ENCODE measurements at regions not wholly inside any gene's neighbourhood (a gene's known extent, or its start where the extent isn't known, plus 50 kb on each side); places are given as distances from the start of the nearest gene placed in this dataset.

GRCh38 chr1:53400761-53401674 is 58.2 kb upstream of the DMRTB1 start:
- intact Hi-C loops (cut with micrococcal nuclease; ENCODE audit: unreplicated experiment), result no loop called here
- no TSS peak for BruUV-seq (replicated peaks)
- H3K27ac Mint-ChIP-seq (ENCODE audit: unreplicated experiment), result no peak overlapping the region
- Histone ChIP-seq H3K9me3 (no peaks in the 10 kb centered on the region), H3K27me3 (replicated peaks; ENCODE audit: control insufficient read depth, insufficient read depth, low read length) (no peaks in the 10 kb centered on the region; the same call in 1 of the 2 replicates), H3K4me1 (no peaks in the 10 kb centered on the region), H3K4me3 (ENCODE audit: low read depth, low read length) (no peak overlapping the region), H3K36me3 (ENCODE audit: control insufficient read depth, insufficient read depth, low read length) (no peaks in the 10 kb centered on the region)
- TF ChIP-seq CTCF (IDR thresholded peaks at IDR 0.05; ENCODE audit: insufficient read depth in 1 of 2, low read depth in 1 of 2, low read length in 1 of 2, severe bottlenecking in 1 of 2, unreplicated experiment in 1 of 2), result no peak
- no peak overlapping the region for H3K4me3 Mint-ChIP-seq (ENCODE audit: unreplicated experiment)
- CTCF ChIA-PET, result no interaction called here
- H3K4me1 Mint-ChIP-seq (ENCODE audit: low read depth, unreplicated experiment), result no peaks in the 10 kb centered on the region
- POLR2A ChIA-PET, result no interaction called here
- no peaks in the 10 kb centered on the region for H3K36me3 Mint-ChIP-seq (ENCODE audit: insufficient read depth, unreplicated experiment)
- no peaks in the 10 kb centered on the region for H3K9me3 Mint-ChIP-seq (ENCODE audit: unreplicated experiment)
- peaks cover 6% of the 10 kb centered on the region for H3K27me3 Mint-ChIP-seq (ENCODE audit: insufficient read depth, unreplicated experiment)
- no peak for DNase-seq

GRCh38 chr1:53401813-53402745 is 57.1 kb upstream of the DMRTB1 start:
- Histone ChIP-seq H3K36me3 (ENCODE audit: control insufficient read depth, insufficient read depth, low read length) (no peaks in the 10 kb centered on the region), H3K27me3 (replicated peaks; ENCODE audit: control insufficient read depth, insufficient read depth, low read length) (no peaks in the 10 kb centered on the region; the same call in 1 of the 2 replicates), H3K9me3 (no peaks in the 10 kb centered on the region), H3K4me1 (no peaks in the 10 kb centered on the region), H3K4me3 (ENCODE audit: low read depth, low read length) (no peak overlapping the region)
- Mint-ChIP-seq H3K4me3 (ENCODE audit: unreplicated experiment) (no peak overlapping the region), H3K27ac (ENCODE audit: unreplicated experiment) (no peak overlapping the region), H3K9me3 (ENCODE audit: unreplicated experiment) (no peaks in the 10 kb centered on the region), H3K36me3 (ENCODE audit: insufficient read depth, unreplicated experiment) (no peaks in the 10 kb centered on the region), H3K27me3 (ENCODE audit: insufficient read depth, unreplicated experiment) (peaks cover 5% of the 10 kb centered on the region), H3K4me1 (ENCODE audit: low read depth, unreplicated experiment) (no peaks in the 10 kb centered on the region)
- ChIA-PET CTCF (no interaction called here), POLR2A (no interaction called here)
- intact Hi-C loops (cut with micrococcal nuclease; ENCODE audit: unreplicated experiment), result no loop called here
- DNase-seq, result no peak
- no peak for TF ChIP-seq CTCF (IDR thresholded peaks at IDR 0.05; ENCODE audit: insufficient read depth in 1 of 2, low read depth in 1 of 2, low read length in 1 of 2, severe bottlenecking in 1 of 2, unreplicated experiment in 1 of 2)
- BruUV-seq (replicated peaks), result no TSS peak

- Mint-ChIP-seq H3K36me3 (ENCODE audit: insufficient read depth, unreplicated experiment) (no peaks in the 10 kb centered on the region), H3K4me3 (ENCODE audit: unreplicated experiment) (no peak overlapping the region), H3K9me3 (ENCODE audit: unreplicated experiment) (no peaks in the 10 kb centered on the region), H3K27me3 (ENCODE audit: insufficient read depth, unreplicated experiment) (peaks cover 8% of the 10 kb centered on the region), H3K27ac (ENCODE audit: unreplicated experiment) (no peak overlapping the region), H3K4me1 (ENCODE audit: low read depth, unreplicated experiment) (no peaks in the 10 kb centered on the region)
- Histone ChIP-seq H3K4me1 (no peaks in the 10 kb centered on the region), H3K9me3 (no peaks in the 10 kb centered on the region), H3K27me3 (replicated peaks; ENCODE audit: control insufficient read depth, insufficient read depth, low read length) (no peaks in the 10 kb centered on the region; the same call in 1 of the 2 replicates), H3K4me3 (ENCODE audit: low read depth, low read length) (no peak overlapping the region), H3K36me3 (ENCODE audit: control insufficient read depth, insufficient read depth, low read length) (no peaks in the 10 kb centered on the region)
- POLR2A ChIA-PET, result no interaction called here
- CTCF ChIA-PET, result no interaction called here
- intact Hi-C loops (cut with micrococcal nuclease; ENCODE audit: unreplicated experiment), result no loop called here
- no peak for DNase-seq
- BruUV-seq (replicated peaks), result no TSS peak
- TF ChIP-seq CTCF (IDR thresholded peaks at IDR 0.05; ENCODE audit: insufficient read depth in 1 of 2, low read depth in 1 of 2, low read length in 1 of 2, severe bottlenecking in 1 of 2, unreplicated experiment in 1 of 2), result no peak
Measured at GRCh38 chr1:53402891-53403655, 56.1 kb upstream of the DMRTB1 start.

All from Caco-2 (cell line).